Tibial nerve (tissue), 4 donors: ENCODE measurements at regions not wholly inside any gene's neighbourhood (a gene's known extent, or its start where the extent isn't known, plus 50 kb on each side); places are given as distances from the start of the nearest gene placed in this dataset.

Experiments
- DNase-seq, 2 donors: peaks; one replicate each; pipeline ENCODE4 v3.0.0-alpha.2; 2019; ENCODE audit warnings: low spot score in 2 of 2
- H3K27ac ChIP-seq, 4 donors: fragments of 200-600 bp; sonication (generic) in 3 of 4; one replicate each; pipeline ENCODE4 v1.5.1; 2017 to 2019; ENCODE audit warnings: mild to moderate bottlenecking in 1 of 4
- H3K27me3 ChIP-seq, 2 donors: fragments of 200-600 bp; sonication (generic) in 1 of 2; one replicate each; pipeline versions ENCODE4 v1.5.1 to v1.6.0; 2017 to 2019
- H3K36me3 ChIP-seq, 3 donors: fragments of 200-600 bp; sonication (generic); one replicate each; pipeline ENCODE4 v1.5.1; 2018 to 2019
- H3K4me1 ChIP-seq, 4 donors: fragments of 200-600 bp; sonication (generic) in 3 of 4; one replicate each; pipeline ENCODE4 v1.5.1; 2017 to 2019
- H3K4me3 ChIP-seq, 4 donors: fragments of 200-600 bp; sonication (generic) in 3 of 4; one replicate each; pipeline ENCODE4 v1.5.1; 2017 to 2019; ENCODE audit warnings: mild to moderate bottlenecking in 1 of 4, moderate library complexity in 1 of 4
- H3K9me3 ChIP-seq, 4 donors: fragments of 200-600 bp; sonication (generic) in 3 of 4; one replicate each; pipeline ENCODE4 v1.5.1; 2017 to 2019
- EP300 ChIP-seq, 2 donors: sonication (generic); formaldehyde crosslinking; IDR thresholded peaks; one replicate each; pipeline ENCODE4 v1.6.1; 2017; ENCODE audit warnings: antibody characterized with exemption in 2 of 2, mild to moderate bottlenecking in 1 of 2
- POLR2A ChIP-seq, 2 donors: fragments of 450-650 bp; IDR thresholded peaks; one replicate each; pipeline ENCODE4 v1.6.1; 2017; ENCODE audit warnings: antibody characterized with exemption in 2 of 2, mild to moderate bottlenecking in 2 of 2, moderate library complexity in 2 of 2
- WGBS, 2 donors: methylation state at CpG; one replicate each; pipeline ENCODE4 v1.1.5; 2018; 5-methylcytosine and 5-hydroxymethylcytosine counted together
- TF ChIP-seq, protein P1 (sequence below), 5 experiments: fragments of 200-600 bp in 3 of 5; fragments of 450-650 bp in 2 of 5; sonication (generic) in 3 of 5; IDR thresholded peaks; one replicate each; pipeline ENCODE4 v1.5.1; 2016 to 2019; ENCODE audit warnings: antibody characterized with exemption in 5 of 5, mild to moderate bottlenecking in 3 of 5, moderate library complexity in 2 of 5

DNA sequence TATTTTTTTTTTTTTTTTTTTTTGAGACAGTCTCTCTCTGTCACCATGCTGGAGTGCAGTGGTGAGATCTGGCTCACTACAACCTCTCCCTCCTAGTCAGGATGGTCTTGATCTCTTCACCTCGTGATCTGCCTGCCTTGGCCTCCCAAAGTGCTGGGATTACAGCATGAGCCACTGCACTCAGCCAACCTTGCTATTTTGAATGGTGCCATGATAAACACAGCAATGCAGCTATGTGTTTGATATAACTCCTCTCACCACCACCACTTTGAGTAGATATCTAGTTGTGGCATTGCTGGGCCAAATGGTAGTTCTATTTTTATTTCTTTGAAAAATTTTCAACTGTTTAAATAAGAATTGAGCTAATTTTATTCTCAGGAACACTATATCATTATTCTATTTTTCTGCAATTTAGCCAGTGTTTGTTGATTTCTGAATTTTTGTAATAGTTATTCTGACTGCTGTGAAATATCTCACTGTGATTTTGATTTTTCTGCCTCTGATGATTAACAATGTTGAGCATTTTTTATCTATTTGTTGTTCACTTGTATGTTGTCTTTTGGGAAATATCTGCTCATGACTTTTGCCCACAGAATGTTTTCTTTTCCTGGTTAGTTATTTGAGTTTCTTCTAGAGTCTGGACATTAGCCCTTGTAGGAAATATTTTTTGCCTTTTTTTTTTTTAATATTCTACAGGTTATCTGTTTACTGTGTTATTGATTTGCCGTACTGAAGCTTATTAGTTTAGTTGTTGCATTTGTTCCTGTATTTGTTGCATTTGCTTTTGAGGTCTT, 257.5 kb upstream of the RBMY1B start:
- Histone ChIP-seq H3K4me1 (no peaks in the 10 kb centered on the region), H3K36me3 (no peaks in the 10 kb centered on the region), H3K9me3 (no peaks in the 10 kb centered on the region), H3K27ac (no peak overlapping the region), H3K27me3 (no peaks in the 10 kb centered on the region), H3K4me3 (no peak overlapping the region)
- TF ChIP-seq, protein P1, sequence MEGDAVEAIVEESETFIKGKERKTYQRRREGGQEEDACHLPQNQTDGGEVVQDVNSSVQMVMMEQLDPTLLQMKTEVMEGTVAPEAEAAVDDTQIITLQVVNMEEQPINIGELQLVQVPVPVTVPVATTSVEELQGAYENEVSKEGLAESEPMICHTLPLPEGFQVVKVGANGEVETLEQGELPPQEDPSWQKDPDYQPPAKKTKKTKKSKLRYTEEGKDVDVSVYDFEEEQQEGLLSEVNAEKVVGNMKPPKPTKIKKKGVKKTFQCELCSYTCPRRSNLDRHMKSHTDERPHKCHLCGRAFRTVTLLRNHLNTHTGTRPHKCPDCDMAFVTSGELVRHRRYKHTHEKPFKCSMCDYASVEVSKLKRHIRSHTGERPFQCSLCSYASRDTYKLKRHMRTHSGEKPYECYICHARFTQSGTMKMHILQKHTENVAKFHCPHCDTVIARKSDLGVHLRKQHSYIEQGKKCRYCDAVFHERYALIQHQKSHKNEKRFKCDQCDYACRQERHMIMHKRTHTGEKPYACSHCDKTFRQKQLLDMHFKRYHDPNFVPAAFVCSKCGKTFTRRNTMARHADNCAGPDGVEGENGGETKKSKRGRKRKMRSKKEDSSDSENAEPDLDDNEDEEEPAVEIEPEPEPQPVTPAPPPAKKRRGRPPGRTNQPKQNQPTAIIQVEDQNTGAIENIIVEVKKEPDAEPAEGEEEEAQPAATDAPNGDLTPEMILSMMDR (IDR thresholded peaks at IDR 0.05) = no peak
- TF ChIP-seq EP300 (IDR thresholded peaks at IDR 0.05) (no peak), POLR2A (IDR thresholded peaks at IDR 0.05) (no peak)
- 50% methylated on average over 2 of the region's 2 CpGs; no CpG with 5 or more reads in 1 of the 2 donors for WGBS, 2 donors
- DNase-seq = no peak

DNA sequence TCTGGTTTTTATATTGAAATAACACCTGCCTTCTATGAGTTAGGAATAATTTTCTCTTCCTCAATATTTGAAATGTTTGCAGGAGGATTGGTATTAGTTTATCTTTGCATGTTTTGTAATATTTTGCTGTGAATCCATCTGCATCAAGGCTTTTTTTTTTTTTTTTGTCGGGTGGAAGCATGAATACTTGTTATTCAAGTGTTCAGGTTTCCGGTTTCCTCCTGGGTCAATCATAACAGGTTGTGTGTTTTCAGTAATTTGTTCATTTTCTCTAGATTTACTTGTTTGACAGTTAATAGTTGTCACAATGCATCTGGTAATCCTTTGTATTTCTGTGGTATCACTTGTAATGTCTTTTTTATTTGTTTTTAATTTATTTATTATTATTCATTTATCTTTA, 256.7 kb upstream of the RBMY1B start:
- no peaks in the 10 kb centered on the region for H3K9me3 ChIP-seq
- no peak overlapping the region for H3K4me3 ChIP-seq
- TF ChIP-seq, protein P1 (IDR thresholded peaks at IDR 0.05) = no peak
- TF ChIP-seq EP300 (IDR thresholded peaks at IDR 0.05) (no peak), POLR2A (IDR thresholded peaks at IDR 0.05) (no peak)
- H3K27me3 ChIP-seq = no peaks in the 10 kb centered on the region
- 59% methylated on average over 2 of the region's 2 CpGs; no CpG with 5 or more reads in 1 of the 2 donors for WGBS, 2 donors
- H3K4me1 ChIP-seq = no peaks in the 10 kb centered on the region
- H3K36me3 ChIP-seq = no peaks in the 10 kb centered on the region
- H3K27ac ChIP-seq = no peak overlapping the region
- DNase-seq = no peak

DNA sequence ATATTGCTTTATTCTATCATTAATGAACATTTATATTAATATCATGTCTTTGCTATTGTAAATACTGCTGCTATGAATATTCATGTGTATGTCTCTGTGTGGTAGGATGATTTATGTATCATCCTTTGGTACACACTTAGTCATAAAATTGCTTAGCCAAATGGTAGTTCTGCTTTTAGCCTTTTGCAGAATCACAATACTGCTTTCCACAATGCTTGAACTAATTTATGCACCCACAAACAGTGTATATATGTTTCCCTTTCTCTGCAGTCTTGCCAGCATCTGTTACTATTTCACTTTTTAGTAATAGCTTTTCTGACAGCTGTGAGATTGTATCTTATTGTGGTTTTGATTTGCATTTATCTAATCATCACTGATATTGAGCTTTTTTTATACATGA, 254.3 kb upstream of the RBMY1B start:
- no peak overlapping the region for H3K27ac ChIP-seq
- no peaks in the 10 kb centered on the region for H3K36me3 ChIP-seq
- H3K27me3 ChIP-seq = no peaks in the 10 kb centered on the region
- DNase-seq = no peak
- H3K4me3 ChIP-seq = no peak overlapping the region
- no peak for TF ChIP-seq POLR2A (IDR thresholded peaks at IDR 0.05)
- no peak for TF ChIP-seq EP300 (IDR thresholded peaks at IDR 0.05)
- TF ChIP-seq, protein P1 (IDR thresholded peaks at IDR 0.05) = no peak
- H3K9me3 ChIP-seq = no peaks in the 10 kb centered on the region
- no peaks in the 10 kb centered on the region for H3K4me1 ChIP-seq

DNA sequence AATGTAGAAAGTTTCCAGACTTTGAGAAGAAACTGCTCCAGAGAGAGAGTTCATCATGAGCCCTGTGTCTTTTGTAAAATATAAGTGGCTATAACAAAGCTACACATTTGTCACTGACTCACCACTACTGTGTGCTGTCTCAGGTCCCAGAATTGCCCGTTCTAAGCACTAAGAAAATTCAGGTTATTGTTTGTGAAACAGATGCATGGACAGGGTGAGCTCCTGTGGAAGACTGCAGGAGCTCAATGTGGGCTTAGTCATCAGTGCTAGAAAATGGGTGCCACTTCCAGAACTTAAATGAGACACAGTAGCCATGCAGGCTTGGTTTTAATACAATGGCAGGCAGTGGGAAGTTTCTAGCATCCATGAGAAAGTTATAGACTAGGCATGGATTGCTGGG, 251.4 kb upstream of the RBMY1B start:
- WGBS, 2 donors = 100% methylated on average over 1 of the region's 1 CpG; no CpG with 5 or more reads in 1 of the 2 donors
- TF ChIP-seq, protein P1 (IDR thresholded peaks at IDR 0.05) = no peak
- no peak for TF ChIP-seq EP300 (IDR thresholded peaks at IDR 0.05)
- no peak for TF ChIP-seq POLR2A (IDR thresholded peaks at IDR 0.05)

DNA sequence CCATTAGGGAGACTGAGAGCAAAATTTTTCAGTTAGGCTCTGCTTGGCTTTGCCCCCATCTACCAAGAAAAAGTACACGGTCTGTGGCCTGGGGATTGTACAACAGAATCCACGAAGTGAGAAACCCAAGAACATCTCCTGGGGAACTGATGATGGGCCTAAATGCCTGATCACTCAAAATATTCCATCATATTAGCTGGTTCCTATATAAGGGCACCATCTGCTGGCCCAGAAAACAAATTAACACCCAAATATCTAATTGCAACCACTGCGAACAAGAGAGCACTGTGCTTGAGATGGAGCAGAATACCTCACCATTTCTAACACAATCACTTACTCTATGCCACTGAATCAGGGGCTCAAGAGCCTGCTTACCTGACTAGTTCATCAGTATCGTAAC, 250.8 kb upstream of the RBMY1B start:
- Histone ChIP-seq H3K4me1 (no peaks in the 10 kb centered on the region), H3K4me3 (no peak overlapping the region), H3K36me3 (no peaks in the 10 kb centered on the region), H3K27ac (no peak overlapping the region), H3K27me3 (no peaks in the 10 kb centered on the region), H3K9me3 (no peaks in the 10 kb centered on the region)
- 60% methylated on average over 3 of the region's 4 CpGs; no CpG with 5 or more reads in 1 of the 2 donors for WGBS, 2 donors
- TF ChIP-seq POLR2A (IDR thresholded peaks at IDR 0.05) (no peak), EP300 (IDR thresholded peaks at IDR 0.05) (no peak)
- TF ChIP-seq, protein P1 (IDR thresholded peaks at IDR 0.05) = peak in 1 of 5 experiments; percentile 10
- DNase-seq = no peak

More for the DNA sequence above, 251.4 kb upstream of the RBMY1B start:
- no peak overlapping the region for H3K27ac ChIP-seq
- DNase-seq = no peak
- H3K36me3 ChIP-seq = no peaks in the 10 kb centered on the region
- H3K4me1 ChIP-seq = no peaks in the 10 kb centered on the region
- no peaks in the 10 kb centered on the region for H3K27me3 ChIP-seq
- no peaks in the 10 kb centered on the region for H3K9me3 ChIP-seq
- no peak overlapping the region for H3K4me3 ChIP-seq
